GM18498 (cell line): ENCODE measurements at regions not wholly inside any gene's neighbourhood (a gene's known extent, or its start where the extent isn't known, plus 50 kb on each side); places are given as distances from the start of the nearest gene placed in this dataset.

Experiments
- ATAC-seq: cut with Tn5 transposase; IDR thresholded peaks from one replicate; pipeline ENCODE4 v1.9.1; 2021; ENCODE audit warnings: mild to moderate bottlenecking, moderate library complexity; ENCODE audit not compliant: unreplicated experiment

DNA sequence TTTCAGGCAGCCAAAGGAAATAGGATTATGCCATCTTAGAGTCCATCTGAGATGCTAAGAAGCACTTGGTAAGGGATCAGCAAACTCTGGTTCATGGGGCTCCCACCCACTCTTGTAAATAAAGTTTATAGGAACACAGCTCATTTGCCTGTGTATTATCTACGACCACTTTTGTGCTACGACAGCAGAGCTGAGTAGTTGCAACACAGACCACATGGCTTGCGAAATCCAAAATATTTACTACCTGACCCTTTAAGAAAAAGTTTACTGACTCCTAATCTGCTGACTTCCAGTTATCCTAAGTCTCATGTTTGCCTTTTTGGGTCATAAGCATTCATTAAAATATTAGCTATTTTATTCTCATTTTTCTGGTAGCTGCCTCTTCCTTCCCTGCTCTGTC is 859.0 kb downstream of the QKI start:
- no peak for ATAC-seq

DNA sequence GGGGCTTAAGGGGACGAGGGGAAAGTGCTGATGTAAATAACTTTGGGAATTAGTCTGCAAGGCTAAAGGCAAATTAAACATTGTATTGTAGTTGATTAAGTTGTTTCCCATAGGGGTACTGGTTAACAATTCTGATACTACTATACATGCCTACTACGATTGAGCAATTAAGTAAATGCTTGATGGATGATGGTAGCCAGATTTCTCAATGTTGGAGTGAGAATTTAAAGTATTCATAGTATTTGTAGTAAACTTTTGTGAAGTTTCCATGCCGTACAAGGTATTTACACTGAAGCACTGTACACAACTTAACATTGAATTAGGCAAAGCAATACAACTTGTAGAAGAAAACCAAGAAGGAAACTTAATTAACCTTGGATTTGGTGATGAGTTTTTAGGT is 852.3 kb downstream of the QKI start:
- no peak for ATAC-seq

DNA sequence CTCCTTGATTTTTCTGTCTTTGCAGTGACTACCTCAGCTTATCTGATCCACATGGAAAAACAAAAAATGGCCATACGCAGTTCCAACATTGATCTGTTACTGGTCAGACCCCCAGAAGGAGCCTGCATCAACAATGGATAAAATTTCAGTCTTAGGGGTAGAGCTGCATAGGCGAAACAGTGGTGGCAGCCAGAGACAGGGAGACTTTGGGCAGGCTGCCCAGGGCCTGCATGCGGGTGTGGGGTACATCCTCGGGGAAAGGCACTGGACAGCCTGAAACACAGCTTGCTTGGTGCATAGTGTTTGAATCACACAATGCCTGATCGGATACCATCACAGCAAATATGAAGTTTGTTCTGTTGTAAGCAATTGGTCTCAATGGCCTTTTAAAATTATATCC is 847.8 kb downstream of the QKI start:
- ATAC-seq, result no peak

DNA sequence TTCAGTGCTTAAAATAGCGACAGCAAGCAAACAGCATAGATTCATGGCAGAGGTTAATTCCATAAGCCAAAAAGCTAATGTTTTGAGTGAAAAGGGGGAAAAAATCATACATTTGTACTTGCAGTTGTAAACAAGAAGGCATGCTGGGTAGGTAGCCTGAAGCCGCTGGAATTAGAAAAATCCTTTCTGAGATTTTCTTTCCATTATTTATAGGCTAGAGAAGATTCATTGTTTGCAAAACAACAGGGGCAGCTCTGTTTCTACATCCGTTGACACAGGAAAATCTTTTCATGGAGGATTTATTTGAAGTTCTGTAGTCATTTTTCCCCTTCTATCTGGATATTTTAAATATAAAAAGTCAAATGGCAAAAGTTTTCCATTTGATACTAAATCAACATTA is 843.9 kb downstream of the QKI start:
- ATAC-seq, result no peak

DNA sequence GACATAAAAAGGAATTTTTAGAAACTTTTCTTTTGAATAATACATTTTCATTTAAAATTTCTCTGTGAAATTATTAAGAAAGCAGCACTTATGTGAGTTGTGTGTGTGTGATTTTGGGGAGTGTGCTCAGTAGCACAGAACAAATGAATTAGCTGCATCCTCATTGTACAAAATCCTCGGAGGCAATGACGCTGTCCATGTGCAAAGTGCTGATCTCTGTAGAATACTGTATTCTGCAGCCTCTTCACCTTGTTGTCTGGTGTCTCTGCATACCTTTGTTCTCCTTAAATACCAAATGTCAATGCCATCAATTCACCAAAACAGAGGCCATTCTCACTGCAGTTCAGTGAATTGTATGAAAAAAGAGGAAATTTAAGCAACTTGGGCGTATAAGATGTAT is 838.4 kb downstream of the QKI start:
- ATAC-seq, result no peak

DNA sequence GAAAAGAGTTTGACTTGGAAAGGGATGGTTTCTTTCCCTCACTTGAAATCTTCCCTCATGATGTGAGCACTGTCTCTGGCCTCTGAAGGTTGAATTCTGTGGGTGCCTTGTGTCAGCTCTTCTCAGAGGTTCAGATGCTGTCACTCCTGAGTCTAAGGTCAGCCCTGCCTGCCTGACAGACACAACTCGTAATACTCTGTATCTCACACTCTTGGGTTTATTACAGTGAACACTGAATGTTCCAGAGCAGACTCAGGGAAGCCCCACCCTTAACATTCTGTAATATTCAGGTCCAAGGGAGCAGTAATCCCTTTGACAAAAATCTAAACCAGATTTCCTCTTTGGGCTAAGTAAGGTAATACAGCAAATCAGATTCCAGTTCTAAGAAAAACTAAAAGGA is 837.8 kb downstream of the QKI start:
- no peak for ATAC-seq

- no peak for ATAC-seq
Observed at GRCh38 chr6:164247106-164247505, 832.6 kb downstream of the QKI start.

GRCh38 chr6:164246082-164246481 is 831.6 kb downstream of the QKI start:
- no peak for ATAC-seq

DNA sequence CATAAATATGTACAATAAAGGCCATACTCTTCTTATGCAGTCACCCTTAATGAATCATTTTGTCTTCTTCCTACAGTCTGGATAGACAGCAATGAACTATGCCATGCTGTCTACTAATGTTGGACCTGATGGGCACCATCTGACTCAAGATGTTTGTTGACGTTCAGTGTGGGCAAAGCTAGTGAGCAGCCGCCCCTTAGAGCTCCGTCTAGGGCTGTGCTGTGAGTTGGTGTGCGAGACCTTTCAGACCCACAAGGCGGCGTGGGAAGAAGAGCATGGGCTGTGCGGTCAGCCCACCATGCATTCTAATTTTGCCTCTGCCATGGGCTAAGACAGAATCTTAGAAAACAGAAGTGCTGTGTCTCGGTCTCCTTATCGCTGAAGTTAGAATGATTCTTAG is 829.4 kb downstream of the QKI start:
- ATAC-seq, result no peak

- ATAC-seq, result no peak
Observed at GRCh38 chr6:164243012-164243610, 828.6 kb downstream of the QKI start.

DNA sequence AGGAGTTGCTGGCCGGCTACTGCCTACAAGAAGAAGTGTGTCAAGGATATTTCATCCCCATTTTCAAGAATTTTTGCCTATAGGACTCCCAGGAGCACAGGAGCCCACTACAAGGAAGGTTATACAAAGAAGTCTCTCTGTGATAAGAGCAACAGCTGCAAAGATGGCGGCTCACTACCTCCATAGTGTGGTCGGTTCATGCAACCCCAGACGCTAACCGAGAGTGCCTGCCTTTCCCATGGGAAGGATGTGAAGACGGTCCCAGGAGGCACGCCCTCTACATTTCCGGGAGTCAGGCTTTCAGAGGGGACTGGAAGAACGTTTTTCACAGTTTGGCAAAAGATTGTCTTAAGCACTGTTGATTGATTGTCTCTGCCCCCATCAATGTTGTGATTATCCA is 816.3 kb downstream of the QKI start:
- no peak for ATAC-seq

GRCh38 chr6:164230259-164230658 is 815.7 kb downstream of the QKI start:
- ATAC-seq, result no peak

DNA sequence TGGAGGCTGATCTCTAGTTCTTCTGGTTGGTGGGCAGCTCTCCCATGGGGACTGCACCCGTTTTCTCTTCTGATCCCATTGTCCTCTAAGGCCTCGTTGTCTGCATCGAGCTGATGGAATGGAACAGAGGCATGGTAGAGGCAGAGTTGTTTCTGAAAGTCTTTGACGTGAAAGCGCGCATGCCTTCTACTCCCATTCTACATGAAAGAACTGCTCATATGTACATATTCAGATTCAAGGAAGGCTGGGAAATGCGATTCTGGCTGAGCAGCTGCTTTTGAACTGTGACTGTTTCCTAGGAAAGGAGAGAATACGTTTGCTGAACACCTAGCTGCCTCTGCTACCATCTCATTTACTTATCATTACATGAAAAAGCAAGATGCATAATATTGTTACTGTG is 815.2 kb downstream of the QKI start:
- ATAC-seq, result no peak

DNA sequence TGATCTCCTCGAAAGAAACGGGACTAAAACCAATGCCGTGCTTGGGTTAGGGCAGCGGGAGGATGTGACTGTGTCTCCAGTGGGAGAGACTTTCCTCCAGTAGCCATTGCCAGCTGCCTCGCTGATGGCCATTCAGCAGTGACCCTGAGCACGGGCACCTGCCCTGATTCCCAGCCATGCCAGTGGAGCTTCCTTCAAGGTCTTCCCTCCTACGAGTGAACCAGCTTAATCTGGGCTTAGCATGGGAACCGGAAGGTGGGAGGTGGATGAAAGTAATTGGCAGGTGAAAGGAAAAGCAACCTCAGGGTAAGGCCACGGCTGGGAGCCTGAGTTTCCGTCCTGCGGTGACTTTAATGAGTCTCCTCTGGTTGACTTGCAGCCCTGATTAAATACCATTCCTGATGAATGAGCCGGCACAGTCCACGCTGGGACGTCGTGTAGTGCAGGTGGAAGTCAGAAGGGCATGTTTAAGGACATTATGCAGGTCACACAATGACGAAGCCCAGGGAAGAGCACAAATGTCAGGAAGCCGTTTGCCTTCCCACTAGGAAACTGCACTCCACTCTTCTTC is 813.5 kb downstream of the QKI start:
- no peak for ATAC-seq

- ATAC-seq, result no peak
Observed at GRCh38 chr6:164216839-164217238, 802.3 kb downstream of the QKI start.

- ATAC-seq, result no peak
Observed at GRCh38 chr6:164216368-164216767, 801.9 kb downstream of the QKI start.

DNA sequence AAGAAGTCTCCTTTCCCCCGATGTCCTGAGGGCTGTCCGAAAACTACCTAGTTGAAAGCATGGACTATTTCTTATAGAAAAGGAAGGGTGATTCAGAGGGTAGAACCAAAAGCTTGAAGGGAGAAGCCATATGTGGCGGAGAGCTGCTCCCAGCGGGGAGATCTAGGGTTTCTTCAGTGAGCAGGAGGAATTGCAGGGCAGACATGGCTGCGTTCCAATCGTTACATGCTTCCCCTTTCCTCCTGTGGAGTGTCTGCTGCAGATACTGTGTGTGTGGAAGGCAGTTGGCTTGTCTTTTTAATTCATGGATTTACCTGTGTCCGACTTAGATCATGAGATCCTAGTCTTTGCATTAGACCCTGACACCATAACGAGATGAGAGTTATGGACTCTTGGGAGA is 799.5 kb downstream of the QKI start:
- ATAC-seq, result no peak

GRCh38 chr6:164211254-164211653 is 796.7 kb downstream of the QKI start:
- ATAC-seq, result no peak

- no peak for ATAC-seq
Observed at GRCh38 chr6:164210783-164211182, 796.3 kb downstream of the QKI start.

GRCh38 chr6:164210323-164210722 is 795.8 kb downstream of the QKI start:
- ATAC-seq, result no peak

GRCh38 chr6:164208371-164208770 is 793.9 kb downstream of the QKI start:
- ATAC-seq, result no peak

DNA sequence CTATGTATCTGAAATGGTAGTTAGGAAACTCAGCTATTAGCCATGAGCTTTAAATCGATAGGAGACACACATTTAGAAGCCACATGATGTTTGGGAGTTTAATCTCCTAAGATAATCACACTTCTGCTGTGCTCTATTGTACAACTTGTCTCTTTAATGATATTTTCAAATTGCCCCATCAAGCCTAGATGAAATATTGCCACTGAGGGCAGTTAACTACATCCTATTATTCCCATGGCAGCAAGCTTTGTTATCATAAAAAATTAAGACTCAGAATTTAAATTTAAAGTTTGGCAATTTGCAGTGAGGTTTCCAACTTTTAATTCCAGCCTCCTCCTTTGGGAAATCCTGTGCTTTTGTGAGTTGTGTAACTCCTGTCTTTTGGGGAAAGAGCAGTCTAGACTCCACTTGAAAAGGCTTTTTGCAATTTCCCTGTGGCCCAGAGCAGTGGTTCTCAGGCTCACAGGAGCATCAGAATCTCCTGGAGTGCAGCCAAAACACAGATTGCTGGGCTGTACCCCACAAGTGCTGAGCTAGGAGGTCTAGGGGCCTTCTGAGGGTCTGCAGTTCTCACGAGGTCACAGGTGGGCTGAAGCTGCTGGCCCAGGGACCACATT is 792.4 kb downstream of the QKI start:
- no peak for ATAC-seq

DNA sequence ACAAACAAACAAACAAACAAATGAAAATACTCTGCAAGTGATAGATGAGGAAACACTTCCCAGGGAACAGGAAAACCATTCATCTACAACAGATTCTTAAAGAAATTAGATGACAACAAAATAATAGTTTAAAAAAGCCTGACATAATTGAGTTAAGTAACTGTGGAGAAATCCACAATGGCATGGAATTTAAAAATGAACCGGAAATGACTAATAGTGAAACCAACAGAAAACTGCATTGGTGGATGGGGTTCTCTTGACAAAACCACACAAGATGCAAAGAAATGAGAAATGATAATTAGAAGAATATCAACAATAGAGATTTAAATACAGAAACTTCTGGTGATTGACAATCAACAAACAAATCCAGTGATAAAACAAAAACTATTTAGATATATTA is 785.6 kb downstream of the QKI start:
- no peak for ATAC-seq
